Nephron progenitor cell (in vitro differentiated cells): ENCODE measurements at regions not wholly inside any gene's neighbourhood (a gene's known extent, or its start where the extent isn't known, plus 50 kb on each side); places are given as distances from the start of the nearest gene placed in this dataset.

Experiments
- DNase-seq: peaks from one replicate; pipeline ENCODE4 v3.0.0; 2021
- H3K27ac Mint-ChIP-seq: 2 replicates; pipeline ENCODE4 v1.8.0; 2021; ENCODE audit warnings: mild to moderate bottlenecking, moderate library complexity, mixed read lengths
- H3K27me3 Mint-ChIP-seq: 2 replicates; pipeline ENCODE4 v1.8.0; 2021; ENCODE audit warnings: mild to moderate bottlenecking, low read depth, mixed read lengths; ENCODE audit not compliant: poor library complexity
- H3K36me3 Mint-ChIP-seq: 2 replicates; pipeline ENCODE4 v1.8.0; 2021; ENCODE audit warnings: low read depth, mixed read lengths
- H3K4me1 Mint-ChIP-seq: 2 replicates; pipeline ENCODE4 v1.8.0; 2021; ENCODE audit warnings: mixed read lengths
- H3K4me3 Mint-ChIP-seq: 2 replicates; pipeline ENCODE4 v1.8.0; 2021; ENCODE audit warnings: mild to moderate bottlenecking, moderate library complexity, mixed read lengths
- H3K9me3 Mint-ChIP-seq: 2 replicates; pipeline ENCODE4 v1.8.0; 2021; ENCODE audit warnings: mild to moderate bottlenecking, moderate library complexity, mixed read lengths
- TF ChIP-seq, protein P1 (sequence below): fragments of 200-600 bp; sonication (generic); IDR thresholded peaks from 2 replicates; pipeline ENCODE4 v1.5.0; 2021; ENCODE audit warnings: antibody characterized with exemption

DNA sequence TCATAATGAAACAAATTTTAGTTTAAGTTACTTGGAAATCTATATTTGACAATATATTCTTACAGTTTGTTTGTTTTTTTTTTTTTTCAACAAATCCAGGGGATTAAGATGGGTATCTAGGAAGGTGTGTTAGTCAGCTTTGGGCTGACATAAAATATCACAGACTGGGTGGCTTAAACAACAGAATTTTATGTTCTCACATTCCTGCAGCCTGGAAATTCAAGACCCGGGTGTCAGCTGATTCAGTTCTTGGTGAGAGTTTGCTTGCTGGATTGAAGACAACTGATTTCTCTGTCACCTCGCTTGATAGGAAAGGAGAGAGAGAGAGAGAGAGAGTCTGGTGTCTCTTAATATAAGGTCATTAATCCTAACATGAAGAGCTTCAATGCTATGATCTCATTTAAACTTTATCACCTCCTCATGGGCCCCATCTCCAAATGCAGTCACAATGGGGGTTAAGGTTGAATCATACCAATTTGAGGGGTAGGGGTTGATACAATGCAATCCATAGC lies 465.2 kb downstream of the CENPC start:
- TF ChIP-seq, protein P1, sequence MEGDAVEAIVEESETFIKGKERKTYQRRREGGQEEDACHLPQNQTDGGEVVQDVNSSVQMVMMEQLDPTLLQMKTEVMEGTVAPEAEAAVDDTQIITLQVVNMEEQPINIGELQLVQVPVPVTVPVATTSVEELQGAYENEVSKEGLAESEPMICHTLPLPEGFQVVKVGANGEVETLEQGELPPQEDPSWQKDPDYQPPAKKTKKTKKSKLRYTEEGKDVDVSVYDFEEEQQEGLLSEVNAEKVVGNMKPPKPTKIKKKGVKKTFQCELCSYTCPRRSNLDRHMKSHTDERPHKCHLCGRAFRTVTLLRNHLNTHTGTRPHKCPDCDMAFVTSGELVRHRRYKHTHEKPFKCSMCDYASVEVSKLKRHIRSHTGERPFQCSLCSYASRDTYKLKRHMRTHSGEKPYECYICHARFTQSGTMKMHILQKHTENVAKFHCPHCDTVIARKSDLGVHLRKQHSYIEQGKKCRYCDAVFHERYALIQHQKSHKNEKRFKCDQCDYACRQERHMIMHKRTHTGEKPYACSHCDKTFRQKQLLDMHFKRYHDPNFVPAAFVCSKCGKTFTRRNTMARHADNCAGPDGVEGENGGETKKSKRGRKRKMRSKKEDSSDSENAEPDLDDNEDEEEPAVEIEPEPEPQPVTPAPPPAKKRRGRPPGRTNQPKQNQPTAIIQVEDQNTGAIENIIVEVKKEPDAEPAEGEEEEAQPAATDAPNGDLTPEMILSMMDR = no peak
- Mint-ChIP-seq H3K27ac (no peak overlapping the region), H3K9me3 (no peaks in the 10 kb centered on the region), H3K27me3 (peaks cover 2% of the 10 kb centered on the region), H3K36me3 (no peaks in the 10 kb centered on the region), H3K4me3 (no peak overlapping the region), H3K4me1 (no peaks in the 10 kb centered on the region)
- DNase-seq = no peak

DNA sequence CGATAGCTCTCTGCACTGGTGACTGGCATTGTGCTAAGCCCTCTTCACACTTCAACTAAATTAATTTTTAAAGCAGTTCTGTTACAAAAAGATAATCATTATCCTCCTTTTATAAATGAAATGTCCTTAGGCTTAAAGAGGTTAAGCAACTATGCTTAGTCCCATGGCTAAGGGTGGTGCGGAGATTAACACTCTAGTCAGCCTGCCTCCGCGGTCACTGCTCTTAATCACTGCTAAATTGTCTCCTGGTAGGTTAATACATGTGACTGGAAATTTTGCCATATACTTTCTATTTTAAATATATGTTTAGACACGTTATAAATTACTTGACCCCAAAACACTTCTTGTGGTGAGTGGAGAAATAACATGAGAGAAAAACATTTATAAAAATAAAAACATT lies 473.7 kb downstream of the CENPC start:
- DNase-seq = no peak
- Mint-ChIP-seq H3K4me3 (no peak overlapping the region), H3K27ac (no peak overlapping the region), H3K27me3 (no peaks in the 10 kb centered on the region), H3K9me3 (peaks cover 29% of the 10 kb centered on the region), H3K4me1 (no peaks in the 10 kb centered on the region), H3K36me3 (no peaks in the 10 kb centered on the region)
- TF ChIP-seq, protein P1 = no peak

DNA sequence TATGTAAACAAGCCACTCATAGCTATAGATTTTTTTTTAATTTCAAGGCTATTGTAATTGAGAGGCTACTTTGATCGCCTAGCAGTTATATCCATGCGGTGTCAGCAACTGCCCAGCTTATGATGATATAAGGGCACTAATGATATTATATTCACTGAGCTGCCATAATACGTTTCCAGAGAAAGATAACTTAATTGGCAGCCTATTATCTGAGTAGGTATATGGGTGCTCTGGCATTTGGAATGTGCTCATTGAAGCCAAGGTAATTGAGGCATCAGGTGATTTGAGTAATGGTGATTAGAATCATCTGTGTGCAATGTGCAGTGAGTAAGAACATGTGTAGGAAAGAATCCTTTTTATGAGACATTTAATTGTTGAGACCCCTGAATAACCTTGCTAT lies 490.0 kb downstream of the CENPC start:
- H3K4me3 Mint-ChIP-seq = no peak overlapping the region
- TF ChIP-seq, protein P1 = no peak
- H3K36me3 Mint-ChIP-seq = no peaks in the 10 kb centered on the region
- no peak for DNase-seq
- no peak overlapping the region for H3K27ac Mint-ChIP-seq
- no peaks in the 10 kb centered on the region for H3K27me3 Mint-ChIP-seq
- peaks cover 29% of the 10 kb centered on the region for H3K4me1 Mint-ChIP-seq
- no peaks in the 10 kb centered on the region for H3K9me3 Mint-ChIP-seq

DNA sequence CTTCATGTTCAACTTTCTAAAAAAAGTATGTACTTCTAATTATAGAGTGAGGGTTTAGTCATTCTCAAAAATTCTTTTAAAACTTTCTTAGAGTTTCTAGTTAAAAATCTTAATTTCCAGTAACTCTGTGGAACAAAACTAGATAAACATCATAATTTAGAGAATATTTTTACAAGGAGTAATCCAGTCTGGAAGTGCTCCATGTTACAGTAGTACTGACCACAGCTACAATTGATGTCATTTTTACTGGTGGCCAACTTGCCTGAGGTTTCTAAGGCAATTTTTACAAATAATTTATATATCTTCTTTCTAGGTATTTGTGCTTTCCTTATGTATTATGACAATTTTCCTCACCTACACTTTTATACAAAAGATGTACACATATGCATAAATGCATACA lies 490.4 kb downstream of the CENPC start:
- peaks cover 3% of the 10 kb centered on the region for H3K27me3 Mint-ChIP-seq
- no peaks in the 10 kb centered on the region for H3K36me3 Mint-ChIP-seq
- H3K4me1 Mint-ChIP-seq = peaks cover 29% of the 10 kb centered on the region
- DNase-seq = no peak
- H3K27ac Mint-ChIP-seq = no peak overlapping the region
- no peaks in the 10 kb centered on the region for H3K9me3 Mint-ChIP-seq
- H3K4me3 Mint-ChIP-seq = no peak overlapping the region
- TF ChIP-seq, protein P1 = no peak

DNA sequence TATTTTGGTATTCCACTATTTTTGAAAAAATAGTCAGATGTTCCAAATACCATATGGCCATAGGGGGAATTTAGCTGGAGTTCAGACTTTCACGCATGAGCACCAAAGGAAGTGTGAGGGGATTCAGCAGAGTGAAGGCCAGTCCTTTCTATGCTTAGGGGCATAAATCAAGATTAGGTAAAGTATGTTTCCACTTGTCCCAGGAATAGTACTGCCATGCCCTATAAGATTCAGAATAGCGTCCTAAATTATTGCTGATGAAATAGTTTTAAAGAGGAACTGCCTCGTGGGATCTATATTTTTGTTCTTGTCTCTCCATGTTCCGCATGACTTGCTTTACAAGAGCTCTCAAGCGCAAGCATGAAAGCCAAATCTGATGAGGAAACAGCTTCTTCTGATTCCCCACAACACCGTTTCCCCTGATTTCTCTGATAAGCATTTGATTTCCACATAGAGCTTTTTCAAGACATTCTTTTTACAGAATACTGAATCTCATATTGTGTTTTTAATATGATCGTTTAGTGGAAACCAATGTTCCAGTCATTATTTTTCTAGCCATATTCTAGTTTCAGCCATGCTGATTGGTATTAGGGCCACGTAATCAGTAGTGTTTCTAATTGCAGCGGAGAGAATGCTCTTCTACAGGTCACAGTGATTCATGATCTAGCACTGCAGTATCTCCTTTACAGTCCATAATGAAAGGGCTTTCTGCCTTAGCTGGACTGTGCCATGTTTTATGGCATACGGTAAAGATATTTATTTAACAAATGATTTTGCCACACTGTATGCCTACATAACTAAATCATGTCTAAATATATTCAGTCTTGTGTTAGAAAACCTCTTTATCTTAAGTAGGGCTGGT lies 492.3 kb downstream of the CENPC start:
- Mint-ChIP-seq H3K27ac (peak overlapping the region; percentile 93), H3K36me3 (no peaks in the 10 kb centered on the region), H3K4me1 (peaks cover 29% of the 10 kb centered on the region), H3K9me3 (no peaks in the 10 kb centered on the region), H3K4me3 (no peak overlapping the region), H3K27me3 (peaks cover 3% of the 10 kb centered on the region)
- TF ChIP-seq, protein P1 = no peak
- no peak for DNase-seq
